ENCODE measurements at regions not wholly inside any gene's neighbourhood (a gene's known extent, or its start where the extent isn't known, plus 50 kb on each side); places are given as distances from the start of the nearest gene placed in this dataset.

DNA sequence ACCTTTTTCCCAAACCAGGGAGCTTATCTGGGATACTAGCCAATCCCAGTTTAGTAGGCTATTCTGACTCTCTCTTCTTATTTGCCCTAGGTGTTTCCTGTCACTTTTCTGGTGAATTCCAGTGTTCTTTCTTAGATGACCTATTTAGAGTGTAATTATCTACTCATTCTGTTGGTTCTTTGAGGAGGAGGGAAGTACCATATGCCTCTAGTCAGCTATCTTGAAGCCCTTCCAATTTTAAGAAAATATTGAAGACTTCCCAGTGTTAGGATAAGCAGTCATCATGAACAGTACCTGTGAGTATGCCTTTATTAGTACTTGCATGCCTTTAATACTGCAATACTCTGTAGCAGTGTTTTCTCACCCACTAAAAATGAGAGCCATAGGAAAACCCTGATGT is 724.3 kb upstream of the SLITRK1 start:
- TF ChIP-seq POLR2AphosphoS5 (IDR thresholded peaks at IDR 0.05; ENCODE audit: low read depth, low read length) = no peak
- TF ChIP-seq, protein P1, sequence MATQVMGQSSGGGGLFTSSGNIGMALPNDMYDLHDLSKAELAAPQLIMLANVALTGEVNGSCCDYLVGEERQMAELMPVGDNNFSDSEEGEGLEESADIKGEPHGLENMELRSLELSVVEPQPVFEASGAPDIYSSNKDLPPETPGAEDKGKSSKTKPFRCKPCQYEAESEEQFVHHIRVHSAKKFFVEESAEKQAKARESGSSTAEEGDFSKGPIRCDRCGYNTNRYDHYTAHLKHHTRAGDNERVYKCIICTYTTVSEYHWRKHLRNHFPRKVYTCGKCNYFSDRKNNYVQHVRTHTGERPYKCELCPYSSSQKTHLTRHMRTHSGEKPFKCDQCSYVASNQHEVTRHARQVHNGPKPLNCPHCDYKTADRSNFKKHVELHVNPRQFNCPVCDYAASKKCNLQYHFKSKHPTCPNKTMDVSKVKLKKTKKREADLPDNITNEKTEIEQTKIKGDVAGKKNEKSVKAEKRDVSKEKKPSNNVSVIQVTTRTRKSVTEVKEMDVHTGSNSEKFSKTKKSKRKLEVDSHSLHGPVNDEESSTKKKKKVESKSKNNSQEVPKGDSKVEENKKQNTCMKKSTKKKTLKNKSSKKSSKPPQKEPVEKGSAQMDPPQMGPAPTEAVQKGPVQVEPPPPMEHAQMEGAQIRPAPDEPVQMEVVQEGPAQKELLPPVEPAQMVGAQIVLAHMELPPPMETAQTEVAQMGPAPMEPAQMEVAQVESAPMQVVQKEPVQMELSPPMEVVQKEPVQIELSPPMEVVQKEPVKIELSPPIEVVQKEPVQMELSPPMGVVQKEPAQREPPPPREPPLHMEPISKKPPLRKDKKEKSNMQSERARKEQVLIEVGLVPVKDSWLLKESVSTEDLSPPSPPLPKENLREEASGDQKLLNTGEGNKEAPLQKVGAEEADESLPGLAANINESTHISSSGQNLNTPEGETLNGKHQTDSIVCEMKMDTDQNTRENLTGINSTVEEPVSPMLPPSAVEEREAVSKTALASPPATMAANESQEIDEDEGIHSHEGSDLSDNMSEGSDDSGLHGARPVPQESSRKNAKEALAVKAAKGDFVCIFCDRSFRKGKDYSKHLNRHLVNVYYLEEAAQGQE (IDR thresholded peaks at IDR 0.05; ENCODE audit: insufficient read depth in 1 of 2, low read depth in 2 of 2, low read length in 2 of 2) = no peak
